ENCODE measurements at regions not wholly inside any gene's neighbourhood (a gene's known extent, or its start where the extent isn't known, plus 50 kb on each side); places are given as distances from the start of the nearest gene placed in this dataset.
A peak's percentile ranks its signal among the peaks of the same experiment; 100 is the strongest.

- DNase-seq, result no peak
These were observed 179.4 kb downstream of the GATA3 start for GRCh38 chr10:8233832-8234259.

GRCh38 chr10:8235253-8236027 lies 181.0 kb downstream of the GATA3 start:
- DNase-seq, result no peak

GRCh38 chr10:8238986-8239385 lies 184.5 kb downstream of the GATA3 start:
- no peak for DNase-seq

- DNase-seq, result no peak
These were observed 186.4 kb downstream of the GATA3 start for GRCh38 chr10:8240861-8241260.

GRCh38 chr10:8242295-8242872 lies 187.9 kb downstream of the GATA3 start:
- no peak for DNase-seq

- no peak for DNase-seq
These were observed 190.8 kb downstream of the GATA3 start for GRCh38 chr10:8245131-8245813.

GRCh38 chr10:8245814-8246142 lies 191.3 kb downstream of the GATA3 start:
- DNase-seq, result no peak

GRCh38 chr10:8246548-8246947 lies 192.1 kb downstream of the GATA3 start:
- DNase-seq, result no peak

GRCh38 chr10:8247191-8247590 lies 192.7 kb downstream of the GATA3 start:
- no peak for DNase-seq

GRCh38 chr10:8248868-8249267 lies 194.4 kb downstream of the GATA3 start:
- DNase-seq, result no peak

- DNase-seq, result no peak
These were observed 199.9 kb downstream of the GATA3 start for GRCh38 chr10:8254350-8254749.

GRCh38 chr10:8255301-8255700 lies 200.8 kb downstream of the GATA3 start:
- no peak for DNase-seq

GRCh38 chr10:8260645-8261044 lies 206.2 kb downstream of the GATA3 start:
- no peak for DNase-seq

GRCh38 chr10:8262317-8262716 lies 207.8 kb downstream of the GATA3 start:
- DNase-seq, result no peak

- DNase-seq, result no peak
These were observed 215.5 kb downstream of the GATA3 start for GRCh38 chr10:8269976-8270375.

GRCh38 chr10:8272794-8273425 lies 218.4 kb downstream of the GATA3 start:
- DNase-seq, result no peak

- no peak for DNase-seq
These were observed 219.3 kb downstream of the GATA3 start for GRCh38 chr10:8273749-8274148.

GRCh38 chr10:8275911-8276310 lies 221.4 kb downstream of the GATA3 start:
- no peak for DNase-seq

GRCh38 chr10:8278099-8278498 lies 223.6 kb downstream of the GATA3 start:
- no peak for DNase-seq

GRCh38 chr10:8279598-8279997 lies 225.1 kb downstream of the GATA3 start:
- DNase-seq, result peak; percentile 16

- no peak for DNase-seq
These were observed 226.5 kb downstream of the GATA3 start for GRCh38 chr10:8280946-8281345.

- no peak for DNase-seq
These were observed 227.9 kb downstream of the GATA3 start for GRCh38 chr10:8282340-8282739.

- no peak for DNase-seq
These were observed 228.8 kb downstream of the GATA3 start for GRCh38 chr10:8283166-8283905.
